Lower lobe of right lung (tissue), 2 donors: ENCODE measurements at regions not wholly inside any gene's neighbourhood (a gene's known extent, or its start where the extent isn't known, plus 50 kb on each side); places are given as distances from the start of the nearest gene placed in this dataset.

Experiments used
- ATAC-seq, 2 donors: fragments of 200-7000 bp; cut with Tn5 transposase; one replicate each; pipeline ENCODE4 v1.9.1; 2020 to 2022; ENCODE audit warnings: mild to moderate bottlenecking in 2 of 2, moderate library complexity in 2 of 2
- DNase-seq: peaks from one replicate; pipeline ENCODE4 v3.0.0-alpha.2; 2020
- H3K27ac ChIP-seq: fragments of 200-600 bp; one replicate; pipeline ENCODE4 v1.8.0; 2022
- H3K27me3 ChIP-seq: fragments of 200-600 bp; one replicate; pipeline ENCODE4 v1.8.0; 2022; ENCODE audit warnings: low read depth
- H3K36me3 ChIP-seq: fragments of 200-600 bp; one replicate; pipeline ENCODE4 v1.8.0; 2022; ENCODE audit warnings: mild to moderate bottlenecking
- H3K4me1 ChIP-seq: fragments of 200-600 bp; one replicate; pipeline ENCODE4 v1.8.0; 2022
- H3K4me3 ChIP-seq: fragments of 200-600 bp; one replicate; pipeline ENCODE4 v1.8.0; 2022; ENCODE audit warnings: mild to moderate bottlenecking
- H3K9me3 ChIP-seq: fragments of 200-600 bp; one replicate; pipeline ENCODE4 v1.8.0; 2022
- intact Hi-C: fragments of 100-400 bp; cut with DNase I; formaldehyde crosslinking; loops from one replicate; pipeline ENCODE4 v1.11.0; 2022
- TF ChIP-seq, protein P1 (sequence below): fragments of 200-600 bp; IDR thresholded peaks from one replicate; pipeline ENCODE4 v1.8.0; 2022; ENCODE audit warnings: antibody characterized with exemption, mild to moderate bottlenecking
- donor health status: DM: no; HTN: yes; CAD: no; lungs with severe emphysema.

DNA sequence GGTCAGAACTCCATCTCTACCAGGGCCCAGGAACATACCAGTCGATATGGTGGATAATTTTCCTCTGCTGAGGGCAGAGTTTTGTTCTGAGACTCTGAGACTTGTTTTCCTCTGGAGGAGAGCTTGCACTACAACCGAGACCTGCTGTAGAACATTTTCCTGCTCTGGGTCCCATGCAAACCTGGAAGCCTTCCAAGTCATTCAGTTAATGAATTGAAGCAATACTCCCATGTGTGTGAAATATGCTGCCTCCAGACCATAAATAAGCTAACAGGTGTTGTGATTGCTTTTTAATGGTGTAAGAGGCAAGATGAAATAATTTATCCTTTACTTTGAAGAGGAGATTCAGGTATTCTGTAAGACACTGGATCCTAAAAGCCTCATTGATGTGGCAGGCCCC, 372.8 kb downstream of the TMEM167A start:
- Histone ChIP-seq H3K4me1 (no peaks in the 10 kb centered on the region), H3K9me3 (no peaks in the 10 kb centered on the region), H3K27me3 (no peaks in the 10 kb centered on the region), H3K36me3 (no peaks in the 10 kb centered on the region), H3K27ac (no peak overlapping the region), H3K4me3 (no peak overlapping the region)
- DNase-seq (no peak), ATAC-seq (no peak)
- intact Hi-C loops, result no loop called here
- TF ChIP-seq, protein P1, sequence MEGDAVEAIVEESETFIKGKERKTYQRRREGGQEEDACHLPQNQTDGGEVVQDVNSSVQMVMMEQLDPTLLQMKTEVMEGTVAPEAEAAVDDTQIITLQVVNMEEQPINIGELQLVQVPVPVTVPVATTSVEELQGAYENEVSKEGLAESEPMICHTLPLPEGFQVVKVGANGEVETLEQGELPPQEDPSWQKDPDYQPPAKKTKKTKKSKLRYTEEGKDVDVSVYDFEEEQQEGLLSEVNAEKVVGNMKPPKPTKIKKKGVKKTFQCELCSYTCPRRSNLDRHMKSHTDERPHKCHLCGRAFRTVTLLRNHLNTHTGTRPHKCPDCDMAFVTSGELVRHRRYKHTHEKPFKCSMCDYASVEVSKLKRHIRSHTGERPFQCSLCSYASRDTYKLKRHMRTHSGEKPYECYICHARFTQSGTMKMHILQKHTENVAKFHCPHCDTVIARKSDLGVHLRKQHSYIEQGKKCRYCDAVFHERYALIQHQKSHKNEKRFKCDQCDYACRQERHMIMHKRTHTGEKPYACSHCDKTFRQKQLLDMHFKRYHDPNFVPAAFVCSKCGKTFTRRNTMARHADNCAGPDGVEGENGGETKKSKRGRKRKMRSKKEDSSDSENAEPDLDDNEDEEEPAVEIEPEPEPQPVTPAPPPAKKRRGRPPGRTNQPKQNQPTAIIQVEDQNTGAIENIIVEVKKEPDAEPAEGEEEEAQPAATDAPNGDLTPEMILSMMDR, result no peak

DNA sequence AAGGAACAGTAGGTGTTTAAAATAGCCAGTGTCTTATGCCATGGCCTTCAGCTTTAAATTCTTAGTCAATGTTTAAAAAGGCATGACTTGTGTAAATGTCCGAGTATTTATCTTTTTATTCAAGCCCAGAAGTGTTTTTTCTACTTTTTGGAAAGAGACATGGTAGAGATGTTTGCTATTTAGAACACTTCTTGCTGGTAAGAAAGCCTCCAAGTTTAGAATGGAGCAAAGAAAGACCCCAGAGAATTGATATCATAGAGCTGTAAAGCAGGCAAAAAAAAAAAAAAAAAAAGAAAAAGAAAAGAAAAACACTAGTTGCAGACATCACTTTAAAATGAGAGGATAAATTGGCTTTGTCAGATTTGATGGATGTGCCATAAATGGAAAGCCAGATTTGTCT, 375.1 kb downstream of the TMEM167A start:
- Histone ChIP-seq H3K4me1 (no peaks in the 10 kb centered on the region), H3K36me3 (no peaks in the 10 kb centered on the region), H3K27me3 (no peaks in the 10 kb centered on the region), H3K9me3 (no peaks in the 10 kb centered on the region), H3K27ac (no peak overlapping the region), H3K4me3 (no peak overlapping the region)
- TF ChIP-seq, protein P1, result no peak
- DNase-seq, result no peak
- intact Hi-C loops, result no loop called here
- ATAC-seq, result no peak

DNA sequence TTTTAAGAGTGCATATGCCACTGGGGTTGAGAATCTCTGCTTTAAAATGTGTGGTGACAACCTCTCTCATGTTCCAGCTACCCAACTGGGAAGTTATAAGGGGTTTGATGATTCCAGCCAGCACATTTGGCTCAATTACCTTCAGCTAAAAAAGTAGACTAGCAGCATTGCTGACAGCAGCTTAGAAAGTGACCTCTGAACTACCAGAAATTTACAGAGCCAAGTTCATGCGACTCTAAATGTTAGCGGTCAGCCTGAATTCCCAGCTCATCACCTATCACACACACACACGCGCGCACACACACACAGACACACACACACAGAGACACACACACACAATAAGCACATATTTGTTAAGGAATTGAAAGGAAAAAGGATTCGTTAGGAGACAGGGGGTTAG, 377.5 kb downstream of the TMEM167A start:
- Histone ChIP-seq H3K9me3 (no peaks in the 10 kb centered on the region), H3K4me3 (no peak overlapping the region), H3K4me1 (no peaks in the 10 kb centered on the region), H3K36me3 (no peaks in the 10 kb centered on the region), H3K27me3 (no peaks in the 10 kb centered on the region), H3K27ac (no peak overlapping the region)
- no peak for DNase-seq
- TF ChIP-seq, protein P1, result no peak
- intact Hi-C loops, result no loop called here
- no peak for ATAC-seq

DNA sequence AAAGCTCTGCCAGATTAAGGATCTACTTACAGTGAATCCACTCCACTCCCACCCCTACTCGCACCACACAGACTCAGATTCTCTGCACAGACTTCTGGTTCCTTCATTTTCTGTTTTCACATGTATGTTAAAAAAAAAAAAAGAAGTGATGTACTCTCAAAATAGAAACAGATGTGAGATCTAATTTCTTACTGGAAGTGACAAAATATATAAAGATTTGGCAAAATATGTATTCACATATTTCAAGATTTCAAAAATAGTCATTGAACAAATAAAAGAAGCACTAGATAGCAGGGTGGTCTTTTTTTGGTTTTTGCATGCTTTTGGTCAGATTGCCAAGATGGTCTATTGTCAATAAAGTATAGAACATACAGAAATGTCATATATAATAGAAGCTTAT, 379.2 kb downstream of the TMEM167A start:
- intact Hi-C loops, result no loop called here
- ATAC-seq (no peak), DNase-seq (no peak)
- TF ChIP-seq, protein P1, result no peak
- no peak overlapping the region for H3K27ac ChIP-seq
- H3K4me1 ChIP-seq, result no peaks in the 10 kb centered on the region
- no peaks in the 10 kb centered on the region for H3K27me3 ChIP-seq
- H3K4me3 ChIP-seq, result no peak overlapping the region
- H3K9me3 ChIP-seq, result no peaks in the 10 kb centered on the region
- H3K36me3 ChIP-seq, result no peaks in the 10 kb centered on the region

DNA sequence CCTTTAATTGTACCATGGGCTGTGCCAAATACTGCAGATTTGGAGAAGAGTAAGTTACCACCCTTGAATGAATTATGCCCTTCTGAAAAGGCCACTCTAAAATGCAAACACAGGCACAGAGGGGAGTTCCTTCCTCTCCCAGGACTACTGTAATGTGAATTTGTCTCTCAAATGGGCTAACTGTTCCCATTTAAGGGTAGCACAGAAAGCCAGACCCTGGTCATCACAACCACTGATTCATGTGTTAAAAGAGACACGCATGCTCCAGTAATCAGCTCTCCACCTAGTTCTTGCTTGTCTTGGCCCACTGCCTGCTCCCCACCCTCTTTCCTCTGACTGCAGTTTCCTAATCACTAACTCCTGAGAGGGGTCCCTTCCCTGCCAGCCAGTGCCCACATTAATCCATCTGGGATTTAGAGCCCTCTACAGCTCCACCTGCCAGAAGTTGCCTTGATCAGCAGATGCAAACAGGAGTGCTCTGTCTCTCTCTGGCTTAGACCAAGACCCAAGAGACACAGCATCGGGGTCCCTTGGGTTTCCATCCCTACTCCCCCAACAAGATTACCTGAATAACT, 382.4 kb downstream of the TMEM167A start:
- TF ChIP-seq, protein P1, result no peak
- DNase-seq (no peak), ATAC-seq (no peak)
- H3K36me3 ChIP-seq, result no peaks in the 10 kb centered on the region
- H3K27ac ChIP-seq, result no peak overlapping the region
- no peaks in the 10 kb centered on the region for H3K4me1 ChIP-seq
- intact Hi-C loops, result no loop called here
- H3K4me3 ChIP-seq, result no peak overlapping the region
- H3K9me3 ChIP-seq, result no peaks in the 10 kb centered on the region
- no peaks in the 10 kb centered on the region for H3K27me3 ChIP-seq

DNA sequence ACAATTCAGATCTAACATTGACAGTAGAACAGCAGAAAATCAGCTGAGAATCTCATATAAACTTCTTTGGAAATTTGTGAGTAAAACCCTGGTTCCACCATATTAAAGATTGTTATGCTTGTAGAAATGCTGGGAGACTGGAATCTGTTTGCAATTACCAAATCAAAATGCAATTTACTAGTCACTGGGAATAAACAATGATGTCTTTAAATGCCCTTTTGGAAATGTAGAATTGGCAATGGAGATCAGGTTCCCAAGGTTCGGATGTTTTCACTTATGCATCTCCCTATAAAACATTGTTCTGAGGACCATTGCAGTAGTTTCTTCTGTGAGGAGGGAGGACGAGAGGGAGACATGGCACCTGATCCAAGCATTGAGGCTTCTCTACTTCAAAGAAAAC, 384.4 kb downstream of the TMEM167A start:
- Histone ChIP-seq H3K9me3 (no peaks in the 10 kb centered on the region), H3K27me3 (no peaks in the 10 kb centered on the region), H3K4me1 (no peaks in the 10 kb centered on the region), H3K27ac (no peak overlapping the region), H3K36me3 (no peaks in the 10 kb centered on the region), H3K4me3 (no peak overlapping the region)
- no peak for DNase-seq
- intact Hi-C loops, result no loop called here
- TF ChIP-seq, protein P1, result no peak
- ATAC-seq, result no peak
